Small intestine (tissue), 7 donors: ENCODE measurements at regions not wholly inside any gene's neighbourhood (a gene's known extent, or its start where the extent isn't known, plus 50 kb on each side); places are given as distances from the start of the nearest gene placed in this dataset.
A peak's percentile ranks its signal among the peaks of the same experiment; 100 is the strongest.

Experiments
- DNase-seq, 2 donors: peaks; one replicate each; pipeline versions ENCODE4 v3.0.0 to v3.0.0-alpha.2; 2013
- FAIRE-seq: peaks from 2 replicates; lab custom pipeline; 2012; peaks lifted over from hg19 to GRCh38; lab: Jason Lieb, UNC
- H3K27ac ChIP-seq, 3 donors: one replicate each; pipeline ENCODE4 v1.5.1; 2013; ENCODE audit warnings: low read length in 2 of 3, mild to moderate bottlenecking in 2 of 3, control low read depth in 1 of 3, inconsistent platforms in 1 of 3, low read depth in 1 of 3, moderate library complexity in 1 of 3
- H3K27me3 ChIP-seq, 3 donors: one replicate each; pipeline ENCODE4 v1.6.1; 2013; ENCODE audit warnings: low read length in 3 of 3, inconsistent platforms in 1 of 3; ENCODE audit not compliant: control insufficient read depth in 3 of 3, insufficient read depth in 3 of 3
- H3K36me3 ChIP-seq, 3 donors: one replicate each; pipeline ENCODE4 v1.6.1; 2013; ENCODE audit warnings: low read length in 3 of 3, inconsistent platforms in 1 of 3, low read depth in 1 of 3, mild to moderate bottlenecking in 1 of 3, moderate library complexity in 1 of 3; ENCODE audit not compliant: control insufficient read depth in 3 of 3, insufficient read depth in 2 of 3
- H3K4me1 ChIP-seq, 3 donors: one replicate each; pipeline ENCODE4 v1.6.1; 2013; ENCODE audit warnings: low read length in 2 of 3, inconsistent platforms in 1 of 3, low read depth in 1 of 3, mild to moderate bottlenecking in 1 of 3, moderate library complexity in 1 of 3; ENCODE audit not compliant: control insufficient read depth in 3 of 3, insufficient read depth in 2 of 3
- H3K4me3 ChIP-seq, 3 donors: one replicate each; pipeline ENCODE4 v1.5.1; 2013; ENCODE audit warnings: low read length in 3 of 3, control low read depth in 1 of 3, inconsistent platforms in 1 of 3, low read depth in 1 of 3, mild to moderate bottlenecking in 1 of 3, moderate library complexity in 1 of 3
- H3K9me3 ChIP-seq, 2 donors: one replicate each; pipeline ENCODE4 v1.6.1; 2013; ENCODE audit warnings: low read depth in 1 of 2, low read length in 1 of 2; ENCODE audit not compliant: control insufficient read depth in 2 of 2, insufficient read depth in 1 of 2
- WGBS, 3 donors: extraction: QIAGEN DNeasy Blood & Tissue Kit; methylation state at CpG; one replicate each; pipeline ENCODE4 v1.1.7; 2013; 5-methylcytosine and 5-hydroxymethylcytosine counted together
- donor health status: healthy with polysubstance abuse.
- donor health status: control.
- donor health status: control.
- donor health status: Bipolar disorder and iron deficiency.
- donor health status: healthy.

DNA sequence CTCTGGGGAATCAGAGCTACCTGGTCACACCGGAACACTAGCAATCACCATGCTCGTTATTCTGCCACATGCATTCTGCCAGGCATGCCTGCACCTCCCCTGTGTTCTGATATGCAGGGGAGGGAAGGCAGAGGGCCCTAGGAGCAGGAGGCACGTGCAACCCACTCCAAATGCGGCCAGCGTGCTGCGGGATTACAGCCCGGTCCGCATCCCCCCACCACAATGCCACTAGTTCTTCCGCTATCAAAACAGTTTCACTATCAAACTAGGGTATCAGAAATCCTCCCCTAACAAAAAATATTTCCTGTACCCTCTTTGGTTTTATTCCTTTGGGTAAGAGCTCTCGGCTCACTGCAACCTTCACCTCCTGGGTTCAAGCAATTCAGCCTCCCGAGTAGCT is 223.2 kb upstream of the IGF1R start:
- H3K36me3 ChIP-seq, result no peaks in the 10 kb centered on the region
- H3K9me3 ChIP-seq, result peaks cover 0 to 3% of the 10 kb centered on the region in 2 donors
- no peak for FAIRE-seq
- no peak overlapping the region for H3K27ac ChIP-seq
- no peak overlapping the region for H3K4me3 ChIP-seq
- peaks cover 0 to 57% (median 4%) of the 10 kb centered on the region in 3 donors for H3K27me3 ChIP-seq
- peaks cover 0 to 10% (median 0%) of the 10 kb centered on the region in 3 donors for H3K4me1 ChIP-seq
- WGBS, 3 donors, result 71 to 82% (median 74%) methylated on average over 11 of the region's 11 CpGs
- DNase-seq, result no peak

- H3K27ac ChIP-seq, result no peak overlapping the region
- peaks cover 0 to 36% (median 3%) of the 10 kb centered on the region in 3 donors for H3K27me3 ChIP-seq
- H3K4me1 ChIP-seq, result peaks cover 0 to 2% (median 0%) of the 10 kb centered on the region in 3 donors
- peaks cover 0 to 3% of the 10 kb centered on the region in 2 donors for H3K9me3 ChIP-seq
- FAIRE-seq (no peak), DNase-seq (no peak)
- WGBS, 3 donors, result 49 to 62% (median 61%) methylated on average over 8 of the region's 8 CpGs
- H3K36me3 ChIP-seq, result no peaks in the 10 kb centered on the region
- no peak overlapping the region for H3K4me3 ChIP-seq
These were observed 221.0 kb upstream of the IGF1R start for GRCh38 chr15:98427321-98427720.

DNA sequence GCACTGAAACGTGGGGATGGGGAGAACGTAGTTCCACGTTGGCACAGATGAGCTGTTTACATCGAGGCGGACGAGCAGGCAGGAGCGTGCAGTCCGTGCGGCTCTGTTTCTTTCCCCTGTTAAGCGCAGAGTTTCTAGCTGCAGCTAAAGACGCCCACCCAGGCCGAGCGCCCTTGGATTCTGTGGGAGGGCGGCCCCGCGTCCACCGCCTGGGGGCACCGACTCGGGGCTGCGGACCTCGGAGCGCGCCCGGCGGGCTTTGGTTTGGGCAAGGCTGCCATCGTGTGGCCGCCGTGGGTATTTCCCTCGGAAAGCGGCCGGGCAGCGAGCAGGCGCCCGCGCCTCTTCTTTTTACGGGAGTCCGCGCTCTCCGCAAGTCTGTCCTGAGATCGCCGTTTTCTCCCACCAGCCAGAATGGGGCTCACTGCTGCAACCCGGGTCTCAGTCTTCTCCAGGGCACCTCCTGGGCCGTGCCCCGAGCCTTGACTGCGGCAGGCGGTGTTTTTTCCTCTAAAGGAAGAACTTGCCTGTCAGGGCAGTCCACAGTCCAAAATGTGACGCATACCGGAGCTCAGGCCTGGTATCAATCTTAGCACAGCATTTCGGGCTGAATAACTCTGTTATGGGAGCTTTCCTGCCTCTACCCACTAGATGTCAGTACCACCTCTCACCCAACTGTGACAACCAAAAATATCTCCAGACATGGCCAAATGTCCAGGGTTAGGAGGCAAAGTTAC is 219.9 kb upstream of the IGF1R start:
- Histone ChIP-seq H3K4me3 (peak overlapping the region in 1 of 3 donors; percentile 22), H3K36me3 (no peaks in the 10 kb centered on the region), H3K4me1 (peaks cover 0 to 2% (median 0%) of the 10 kb centered on the region in 3 donors), H3K27ac (no peak overlapping the region), H3K27me3 (peaks cover 0 to 27% (median 0%) of the 10 kb centered on the region in 3 donors), H3K9me3 (peaks cover 0 to 3% of the 10 kb centered on the region in 2 donors)
- no peak for FAIRE-seq
- WGBS, 3 donors, result 2 to 5% (median 3%) methylated on average over 45 to 49 of the region's 49 CpGs
- peak; percentile 61 to 81 for DNase-seq

GRCh38 chr15:98431171-98431570 is 217.2 kb upstream of the IGF1R start:
- H3K4me3 ChIP-seq, result no peak overlapping the region
- H3K27me3 ChIP-seq, result peaks cover 0 to 22% (median 0%) of the 10 kb centered on the region in 3 donors
- WGBS, 3 donors, result 87 to 93% (median 89%) methylated on average over 9 of the region's 9 CpGs
- no peak overlapping the region for H3K27ac ChIP-seq
- peaks cover 0 to 2% (median 0%) of the 10 kb centered on the region in 3 donors for H3K4me1 ChIP-seq
- no peaks in the 10 kb centered on the region for H3K36me3 ChIP-seq
- DNase-seq (no peak), FAIRE-seq (no peak)
- H3K9me3 ChIP-seq, result peaks cover 0 to 3% of the 10 kb centered on the region in 2 donors

- no peak for FAIRE-seq
These were observed 215.0 kb upstream of the IGF1R start for GRCh38 chr15:98433346-98433745.

DNA sequence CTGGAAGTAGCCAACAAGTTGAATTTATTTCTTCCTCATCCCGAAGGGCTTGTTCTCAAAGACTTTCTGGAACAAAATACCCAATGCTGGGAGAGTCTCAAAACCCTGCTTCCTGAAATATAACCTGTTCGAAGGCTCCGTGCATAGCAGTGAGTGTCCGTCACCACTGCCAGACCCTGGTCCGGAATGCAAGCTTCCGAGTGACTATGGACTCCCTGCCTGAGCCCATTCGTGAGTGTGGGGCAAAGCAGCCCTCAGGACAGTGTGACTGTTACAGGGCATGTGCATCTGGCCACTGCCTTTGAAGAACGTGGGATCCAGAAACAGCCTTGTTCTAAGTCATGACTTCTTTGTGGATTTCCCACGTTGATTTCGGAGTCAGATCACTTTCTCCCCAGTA is 214.5 kb upstream of the IGF1R start:
- Histone ChIP-seq H3K9me3 (peaks cover 0 to 3% of the 10 kb centered on the region in 2 donors), H3K27ac (no peak overlapping the region), H3K27me3 (peaks cover 0 to 3% (median 0%) of the 10 kb centered on the region in 3 donors), H3K36me3 (no peaks in the 10 kb centered on the region), H3K4me1 (no peaks in the 10 kb centered on the region), H3K4me3 (no peak overlapping the region)
- 84 to 87% (median 85%) methylated on average over 10 of the region's 10 CpGs for WGBS, 3 donors
- FAIRE-seq (no peak), DNase-seq (no peak)

More at GRCh38 chr15:98433346-98433745, 215.0 kb upstream of the IGF1R start:
- Histone ChIP-seq H3K4me1 (no peaks in the 10 kb centered on the region), H3K27me3 (peaks cover 0 to 3% (median 0%) of the 10 kb centered on the region in 3 donors), H3K27ac (no peak overlapping the region), H3K9me3 (peaks cover 0 to 3% of the 10 kb centered on the region in 2 donors), H3K4me3 (no peak overlapping the region), H3K36me3 (no peaks in the 10 kb centered on the region)
- DNase-seq, result no peak
- 67 to 94% (median 70%) methylated on average over 6 of the region's 6 CpGs for WGBS, 3 donors

GRCh38 chr15:98437752-98438151 is 210.6 kb upstream of the IGF1R start:
- Histone ChIP-seq H3K4me1 (no peaks in the 10 kb centered on the region), H3K27me3 (no peaks in the 10 kb centered on the region), H3K4me3 (no peak overlapping the region), H3K27ac (no peak overlapping the region), H3K9me3 (no peaks in the 10 kb centered on the region), H3K36me3 (no peaks in the 10 kb centered on the region)
- FAIRE-seq (no peak), DNase-seq (no peak)
- WGBS, 3 donors, result 86 to 91% (median 89%) methylated on average over 2 of the region's 2 CpGs

GRCh38 chr15:98438326-98438725 is 210.0 kb upstream of the IGF1R start:
- FAIRE-seq, result no peak

More at GRCh38 chr15:98438326-98438725, 210.0 kb upstream of the IGF1R start:
- no peaks in the 10 kb centered on the region for H3K36me3 ChIP-seq
- H3K27me3 ChIP-seq, result no peaks in the 10 kb centered on the region
- no peaks in the 10 kb centered on the region for H3K9me3 ChIP-seq
- no peak overlapping the region for H3K27ac ChIP-seq
- H3K4me3 ChIP-seq, result no peak overlapping the region
- 85 to 92% (median 87%) methylated on average over 5 of the region's 5 CpGs for WGBS, 3 donors
- no peak for DNase-seq
- H3K4me1 ChIP-seq, result no peaks in the 10 kb centered on the region
